Parathyroid adenoma (tissue), 2 donors: ENCODE measurements at regions not wholly inside any gene's neighbourhood (a gene's known extent, or its start where the extent isn't known, plus 50 kb on each side); places are given as distances from the start of the nearest gene placed in this dataset.

Source experiments
- H2AFZ ChIP-seq: fragments of 300-600 bp; sonication (generic); one replicate; pipeline ENCODE4 v1.7.0; 2017; ENCODE audit warnings: antibody characterized with exemption, mild to moderate bottlenecking
- H3K27ac ChIP-seq: fragments of 300-600 bp; sonication (generic); one replicate; pipeline ENCODE4 v1.7.0; 2017
- H3K27me3 ChIP-seq: fragments of 300-600 bp; sonication (generic); one replicate; pipeline ENCODE4 v1.7.0; 2017; ENCODE audit warnings: low read length; ENCODE audit not compliant: control insufficient read depth, insufficient read depth
- H3K36me3 ChIP-seq: fragments of 300-600 bp; sonication (generic); one replicate; pipeline ENCODE4 v1.7.0; 2017; ENCODE audit warnings: low read length; ENCODE audit not compliant: control insufficient read depth, insufficient read depth
- H3K4me1 ChIP-seq: fragments of 300-600 bp; sonication (generic); one replicate; pipeline ENCODE4 v1.7.0; 2017; ENCODE audit warnings: control low read depth
- H3K4me2 ChIP-seq: fragments of 300-600 bp; sonication (generic); one replicate; pipeline ENCODE4 v1.7.0; 2017; ENCODE audit warnings: low read length
- H3K4me3 ChIP-seq: fragments of 300-600 bp; sonication (generic); one replicate; pipeline ENCODE4 v1.7.0; 2017; ENCODE audit warnings: low read depth, low read length
- H3K79me2 ChIP-seq: fragments of 300-600 bp; sonication (generic); one replicate; pipeline ENCODE4 v1.7.0; 2017; ENCODE audit warnings: control low read depth
- H3K9ac ChIP-seq: fragments of 300-600 bp; sonication (generic); one replicate; pipeline ENCODE4 v1.7.0; 2017; ENCODE audit warnings: mild to moderate bottlenecking
- H3K9me3 ChIP-seq: fragments of 300-600 bp; sonication (generic); one replicate; pipeline ENCODE4 v1.7.0; 2017; ENCODE audit warnings: low read length; ENCODE audit not compliant: control insufficient read depth
- TF ChIP-seq, protein P1 (sequence below): fragments of 300-600 bp; sonication (generic); IDR thresholded peaks from one replicate; pipeline ENCODE4 v1.7.0; 2017; ENCODE audit warnings: antibody characterized with exemption, mild to moderate bottlenecking
- donor health status: primary hyperparathyroidism.

DNA sequence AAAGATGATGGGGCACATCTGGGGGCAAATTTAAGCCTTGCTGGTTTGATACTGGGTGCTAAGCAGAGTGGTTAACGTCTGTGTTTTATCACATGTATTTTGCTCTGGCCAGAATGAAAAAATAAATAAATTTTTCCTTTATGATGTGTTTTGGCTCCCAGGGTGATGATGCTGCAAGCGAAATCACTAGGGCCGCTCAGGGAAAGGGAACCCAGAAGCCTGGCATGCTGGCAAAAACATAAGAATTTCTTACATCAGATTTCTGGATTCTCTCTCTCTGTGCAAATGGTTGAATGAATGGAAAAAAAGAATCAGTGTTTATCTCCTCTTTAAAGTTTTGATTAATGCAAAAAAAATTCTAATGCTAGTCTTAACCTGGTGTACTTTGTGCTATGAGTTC lies 1975.2 kb upstream of the C9orf72 start:
- Histone ChIP-seq H3K4me3 (no peak overlapping the region), H3K9me3 (no peaks in the 10 kb centered on the region), H2AFZ (no peak overlapping the region), H3K36me3 (no peaks in the 10 kb centered on the region), H3K4me1 (no peaks in the 10 kb centered on the region), H3K9ac (no peak overlapping the region), H3K27ac (no peak overlapping the region), H3K79me2 (no peaks in the 10 kb centered on the region), H3K27me3 (no peaks in the 10 kb centered on the region), H3K4me2 (no peak overlapping the region)
- TF ChIP-seq, protein P1, sequence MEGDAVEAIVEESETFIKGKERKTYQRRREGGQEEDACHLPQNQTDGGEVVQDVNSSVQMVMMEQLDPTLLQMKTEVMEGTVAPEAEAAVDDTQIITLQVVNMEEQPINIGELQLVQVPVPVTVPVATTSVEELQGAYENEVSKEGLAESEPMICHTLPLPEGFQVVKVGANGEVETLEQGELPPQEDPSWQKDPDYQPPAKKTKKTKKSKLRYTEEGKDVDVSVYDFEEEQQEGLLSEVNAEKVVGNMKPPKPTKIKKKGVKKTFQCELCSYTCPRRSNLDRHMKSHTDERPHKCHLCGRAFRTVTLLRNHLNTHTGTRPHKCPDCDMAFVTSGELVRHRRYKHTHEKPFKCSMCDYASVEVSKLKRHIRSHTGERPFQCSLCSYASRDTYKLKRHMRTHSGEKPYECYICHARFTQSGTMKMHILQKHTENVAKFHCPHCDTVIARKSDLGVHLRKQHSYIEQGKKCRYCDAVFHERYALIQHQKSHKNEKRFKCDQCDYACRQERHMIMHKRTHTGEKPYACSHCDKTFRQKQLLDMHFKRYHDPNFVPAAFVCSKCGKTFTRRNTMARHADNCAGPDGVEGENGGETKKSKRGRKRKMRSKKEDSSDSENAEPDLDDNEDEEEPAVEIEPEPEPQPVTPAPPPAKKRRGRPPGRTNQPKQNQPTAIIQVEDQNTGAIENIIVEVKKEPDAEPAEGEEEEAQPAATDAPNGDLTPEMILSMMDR: no peak

DNA sequence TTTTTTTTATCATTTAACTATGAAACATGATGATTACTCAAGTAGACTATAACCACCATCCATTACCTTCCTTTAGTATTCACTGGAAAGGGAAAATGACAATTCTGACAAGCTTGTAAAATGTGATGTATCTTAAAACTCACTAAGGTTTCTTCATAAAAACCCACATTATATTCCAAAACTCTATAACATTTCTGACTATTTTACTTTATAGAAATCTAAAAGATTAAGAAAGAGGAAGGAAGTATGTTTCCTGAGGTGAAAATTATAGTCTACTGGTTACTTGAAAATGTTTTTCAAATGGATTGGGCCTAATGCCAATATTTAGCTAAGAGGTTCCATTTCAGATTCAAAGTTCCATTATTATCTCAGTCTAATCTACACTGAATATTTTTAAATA lies 1982.2 kb upstream of the C9orf72 start:
- Histone ChIP-seq H3K9ac (no peak overlapping the region), H3K4me2 (no peak overlapping the region), H3K36me3 (no peaks in the 10 kb centered on the region), H3K4me1 (no peaks in the 10 kb centered on the region), H3K27ac (no peak overlapping the region), H3K4me3 (no peak overlapping the region), H3K9me3 (no peaks in the 10 kb centered on the region), H3K27me3 (no peaks in the 10 kb centered on the region), H2AFZ (no peak overlapping the region), H3K79me2 (no peaks in the 10 kb centered on the region)
- TF ChIP-seq, protein P1: no peak

DNA sequence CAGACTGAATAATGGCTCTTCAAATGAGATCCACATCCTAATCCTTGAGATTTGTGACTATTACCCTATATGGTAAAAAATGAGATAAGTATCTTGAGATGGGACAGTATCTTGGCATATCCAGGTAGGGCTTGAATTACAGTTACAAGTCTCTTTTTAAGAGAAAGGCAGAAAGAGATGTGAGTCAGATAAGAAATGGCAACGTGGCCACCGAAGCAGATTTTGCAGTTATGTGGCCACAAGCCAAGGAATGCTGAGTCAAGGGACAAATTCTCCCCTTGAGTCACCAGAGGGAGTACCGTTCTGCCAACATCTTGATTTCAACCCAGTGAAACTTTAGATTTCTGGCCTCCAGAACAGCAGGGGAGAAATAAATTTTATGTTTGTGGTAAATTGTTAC lies 1983.0 kb upstream of the C9orf72 start:
- Histone ChIP-seq H3K79me2 (no peaks in the 10 kb centered on the region), H2AFZ (no peak overlapping the region), H3K27ac (no peak overlapping the region), H3K4me3 (no peak overlapping the region), H3K9me3 (no peaks in the 10 kb centered on the region), H3K27me3 (no peaks in the 10 kb centered on the region), H3K36me3 (no peaks in the 10 kb centered on the region), H3K4me1 (no peaks in the 10 kb centered on the region), H3K9ac (no peak overlapping the region), H3K4me2 (no peak overlapping the region)
- TF ChIP-seq, protein P1: no peak

DNA sequence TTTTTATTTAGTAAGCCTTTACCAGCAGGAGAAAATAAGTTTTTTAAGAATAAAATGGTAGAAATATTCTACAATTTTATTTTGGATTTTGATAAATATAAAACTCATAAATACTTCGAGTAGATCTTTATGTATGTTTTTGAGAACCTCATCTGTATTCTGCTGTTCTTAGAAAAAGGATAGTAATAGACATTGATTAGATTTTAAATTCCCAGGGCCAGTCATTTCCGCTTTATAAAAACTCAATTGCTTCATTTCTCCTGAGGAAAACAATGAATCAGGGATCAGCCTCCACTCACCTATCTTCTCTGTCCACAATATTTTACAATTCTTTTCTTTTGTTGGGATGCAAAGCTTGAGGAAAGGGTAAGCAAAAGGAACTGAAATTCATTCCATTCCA lies 1983.5 kb upstream of the C9orf72 start:
- Histone ChIP-seq H3K4me3 (no peak overlapping the region), H3K27me3 (no peaks in the 10 kb centered on the region), H2AFZ (no peak overlapping the region), H3K9me3 (no peaks in the 10 kb centered on the region), H3K27ac (no peak overlapping the region), H3K36me3 (no peaks in the 10 kb centered on the region), H3K4me1 (no peaks in the 10 kb centered on the region), H3K79me2 (no peaks in the 10 kb centered on the region), H3K4me2 (no peak overlapping the region), H3K9ac (no peak overlapping the region)
- TF ChIP-seq, protein P1: no peak

DNA sequence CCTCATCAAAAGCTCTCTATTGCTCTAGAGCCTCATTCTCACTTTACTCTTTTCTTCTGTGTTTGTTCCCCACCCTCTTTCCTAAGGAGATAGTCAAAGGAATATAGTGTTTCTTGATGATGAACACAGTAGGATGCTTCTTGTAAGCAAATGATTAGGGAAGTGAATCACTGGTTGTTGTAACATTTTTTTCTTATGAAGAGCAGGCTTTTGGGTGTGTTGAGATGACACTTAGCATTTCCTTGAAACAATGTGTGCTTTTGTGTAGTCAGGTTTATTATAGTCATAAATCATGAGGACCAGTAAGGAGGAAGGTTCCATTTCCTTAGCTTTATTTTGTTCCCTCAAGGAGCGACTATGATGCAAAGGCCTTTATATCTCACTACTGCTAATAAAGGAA lies 1991.3 kb upstream of the C9orf72 start:
- no peaks in the 10 kb centered on the region for H3K4me1 ChIP-seq
- no peaks in the 10 kb centered on the region for H3K27me3 ChIP-seq
- H2AFZ ChIP-seq: no peak overlapping the region
- H3K36me3 ChIP-seq: no peaks in the 10 kb centered on the region
- H3K4me3 ChIP-seq: no peak overlapping the region
- no peak overlapping the region for H3K4me2 ChIP-seq
- H3K27ac ChIP-seq: no peak overlapping the region
- H3K9ac ChIP-seq: no peak overlapping the region
- TF ChIP-seq, protein P1: no peak
- no peaks in the 10 kb centered on the region for H3K79me2 ChIP-seq
- H3K9me3 ChIP-seq: no peaks in the 10 kb centered on the region
